ENCODE measurements at regions not wholly inside any gene's neighbourhood (a gene's known extent, or its start where the extent isn't known, plus 50 kb on each side); places are given as distances from the start of the nearest gene placed in this dataset.

DNA sequence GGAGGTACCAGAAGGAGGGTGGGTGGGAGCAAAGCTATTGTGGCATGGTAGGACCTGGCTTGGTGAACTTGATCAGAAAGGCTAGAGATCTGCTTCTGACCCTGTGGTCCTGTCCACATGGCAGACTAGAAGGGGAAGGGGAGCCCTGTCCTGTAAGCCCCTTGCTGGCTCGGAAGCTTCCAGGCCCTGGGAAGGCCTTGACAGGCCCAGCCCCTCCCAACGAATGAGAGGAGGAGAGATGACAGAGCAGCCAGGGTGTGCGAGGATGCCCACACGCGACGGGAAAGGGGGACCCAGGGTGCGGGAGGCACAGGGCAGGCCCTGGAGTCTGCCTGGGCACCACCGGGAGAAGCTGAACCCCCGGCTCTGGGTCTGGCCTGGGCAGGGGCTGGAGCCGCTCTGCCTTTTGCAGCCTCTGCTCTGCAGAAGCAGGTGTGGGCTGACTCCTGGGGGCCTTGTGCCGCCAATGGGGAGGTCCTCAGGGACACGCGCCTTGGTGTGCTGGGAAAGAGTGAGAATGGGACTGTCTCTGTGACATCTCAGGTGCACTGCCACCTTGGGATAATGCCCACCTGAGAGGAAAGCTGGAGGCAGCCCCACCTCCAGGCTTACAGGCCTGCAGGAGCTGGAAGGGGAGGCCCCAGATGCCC is 1447.5 kb downstream of the BRD1 start:
- TF ChIP-seq, protein P1, sequence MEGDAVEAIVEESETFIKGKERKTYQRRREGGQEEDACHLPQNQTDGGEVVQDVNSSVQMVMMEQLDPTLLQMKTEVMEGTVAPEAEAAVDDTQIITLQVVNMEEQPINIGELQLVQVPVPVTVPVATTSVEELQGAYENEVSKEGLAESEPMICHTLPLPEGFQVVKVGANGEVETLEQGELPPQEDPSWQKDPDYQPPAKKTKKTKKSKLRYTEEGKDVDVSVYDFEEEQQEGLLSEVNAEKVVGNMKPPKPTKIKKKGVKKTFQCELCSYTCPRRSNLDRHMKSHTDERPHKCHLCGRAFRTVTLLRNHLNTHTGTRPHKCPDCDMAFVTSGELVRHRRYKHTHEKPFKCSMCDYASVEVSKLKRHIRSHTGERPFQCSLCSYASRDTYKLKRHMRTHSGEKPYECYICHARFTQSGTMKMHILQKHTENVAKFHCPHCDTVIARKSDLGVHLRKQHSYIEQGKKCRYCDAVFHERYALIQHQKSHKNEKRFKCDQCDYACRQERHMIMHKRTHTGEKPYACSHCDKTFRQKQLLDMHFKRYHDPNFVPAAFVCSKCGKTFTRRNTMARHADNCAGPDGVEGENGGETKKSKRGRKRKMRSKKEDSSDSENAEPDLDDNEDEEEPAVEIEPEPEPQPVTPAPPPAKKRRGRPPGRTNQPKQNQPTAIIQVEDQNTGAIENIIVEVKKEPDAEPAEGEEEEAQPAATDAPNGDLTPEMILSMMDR (IDR thresholded peaks at IDR 0.05) = no peak
- no peak for TF ChIP-seq POLR2A (IDR thresholded peaks at IDR 0.05)

All from esophagus squamous epithelium (tissue), 4 donors.